Erythroblast (primary cell): ENCODE measurements at regions not wholly inside any gene's neighbourhood (a gene's known extent, or its start where the extent isn't known, plus 50 kb on each side); places are given as distances from the start of the nearest gene placed in this dataset.

Experiments
- GATA1 ChIP-seq: IDR thresholded peaks from 2 replicates; pipeline ENCODE4 v1.6.1; 2011; ENCODE audit warnings: low read depth, mild to moderate bottlenecking, control low read depth, low read length, moderate library complexity
- POLR2A ChIP-seq: IDR thresholded peaks from 2 replicates; pipeline ENCODE4 v1.6.1; 2011; ENCODE audit warnings: mild to moderate bottlenecking, low read length

DNA sequence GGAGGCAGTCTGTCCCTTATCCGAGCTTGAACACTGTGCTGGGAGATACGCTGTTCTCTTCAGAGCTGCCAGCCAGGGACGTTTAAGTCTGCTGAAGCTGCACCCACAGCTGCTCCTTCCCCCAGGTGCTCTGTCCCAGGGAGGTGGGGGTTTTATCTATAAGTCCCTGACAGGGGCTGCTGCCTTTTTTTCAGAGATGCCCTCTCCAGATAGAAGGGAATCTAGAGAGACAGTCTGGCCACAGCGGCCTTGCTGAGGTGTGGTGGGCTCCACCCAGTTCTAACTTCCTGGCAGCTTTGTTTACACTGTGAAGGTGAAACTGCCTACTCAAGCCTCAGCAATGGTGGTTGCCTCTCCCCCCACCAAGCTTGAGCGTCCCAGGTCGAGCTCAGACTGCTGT is 319.9 kb upstream of the GRM7 start:
- TF ChIP-seq POLR2A (no peak), GATA1 (no peak)
